ENCODE measurements at regions not wholly inside any gene's neighbourhood (a gene's known extent, or its start where the extent isn't known, plus 50 kb on each side); places are given as distances from the start of the nearest gene placed in this dataset.

DNA sequence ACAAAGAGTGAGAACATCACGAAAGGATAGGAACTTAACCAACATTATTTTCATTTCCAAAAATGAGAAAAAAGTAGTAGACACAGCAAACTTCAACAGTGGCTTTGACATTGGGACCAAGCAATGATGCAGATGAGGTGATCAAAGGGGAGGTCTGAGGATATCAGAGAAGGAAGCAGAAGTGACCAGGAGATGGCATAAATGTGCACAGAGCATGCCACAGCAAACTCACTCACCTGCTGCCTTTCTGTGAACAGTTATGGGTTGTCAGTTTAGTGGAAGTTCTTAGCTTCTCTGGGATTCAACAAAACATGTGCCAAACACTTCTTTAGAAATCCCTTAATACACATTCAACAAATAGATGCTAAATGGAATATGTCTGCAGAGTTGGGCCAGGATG is 290.1 kb downstream of the PLPP3 start:
- Histone ChIP-seq H3K36me3 (no peaks in the 10 kb centered on the region), H3K4me3 (no peak overlapping the region), H3K27me3 (no peaks in the 10 kb centered on the region), H3K4me1 (peaks cover 7% of the 10 kb centered on the region), H3K9me3 (no peaks in the 10 kb centered on the region), H3K27ac (no peak overlapping the region)
- 95% methylated on average over 1 of the region's 1 CpG for WGBS
- no peak for DNase-seq (ENCODE audit: low spot score in 2 of 2)
- TF ChIP-seq, protein P1, sequence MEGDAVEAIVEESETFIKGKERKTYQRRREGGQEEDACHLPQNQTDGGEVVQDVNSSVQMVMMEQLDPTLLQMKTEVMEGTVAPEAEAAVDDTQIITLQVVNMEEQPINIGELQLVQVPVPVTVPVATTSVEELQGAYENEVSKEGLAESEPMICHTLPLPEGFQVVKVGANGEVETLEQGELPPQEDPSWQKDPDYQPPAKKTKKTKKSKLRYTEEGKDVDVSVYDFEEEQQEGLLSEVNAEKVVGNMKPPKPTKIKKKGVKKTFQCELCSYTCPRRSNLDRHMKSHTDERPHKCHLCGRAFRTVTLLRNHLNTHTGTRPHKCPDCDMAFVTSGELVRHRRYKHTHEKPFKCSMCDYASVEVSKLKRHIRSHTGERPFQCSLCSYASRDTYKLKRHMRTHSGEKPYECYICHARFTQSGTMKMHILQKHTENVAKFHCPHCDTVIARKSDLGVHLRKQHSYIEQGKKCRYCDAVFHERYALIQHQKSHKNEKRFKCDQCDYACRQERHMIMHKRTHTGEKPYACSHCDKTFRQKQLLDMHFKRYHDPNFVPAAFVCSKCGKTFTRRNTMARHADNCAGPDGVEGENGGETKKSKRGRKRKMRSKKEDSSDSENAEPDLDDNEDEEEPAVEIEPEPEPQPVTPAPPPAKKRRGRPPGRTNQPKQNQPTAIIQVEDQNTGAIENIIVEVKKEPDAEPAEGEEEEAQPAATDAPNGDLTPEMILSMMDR (IDR thresholded peaks at IDR 0.05) = no peak
- TF ChIP-seq POLR2A (IDR thresholded peaks at IDR 0.05) = no peak
- TF ChIP-seq POLR2AphosphoS5 (IDR thresholded peaks at IDR 0.05) = no peak

DNA sequence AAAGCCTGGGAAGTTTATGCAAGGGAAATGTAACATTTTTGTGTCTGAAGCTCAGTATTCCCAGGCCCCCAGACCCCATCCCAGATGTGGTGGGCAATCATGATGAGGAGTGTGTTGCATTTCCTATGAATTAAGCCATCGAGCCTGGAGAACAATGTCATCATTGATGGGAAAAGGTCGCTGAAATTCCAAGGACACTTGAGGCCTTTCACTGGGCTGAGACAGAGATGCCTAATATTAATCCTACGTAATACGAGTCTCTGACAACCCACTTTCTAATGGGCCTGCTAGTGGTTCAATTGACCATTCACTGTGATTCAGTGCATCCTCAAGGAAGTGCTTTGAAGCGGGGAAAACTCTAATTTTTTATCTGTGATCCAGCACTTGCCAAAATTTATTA is 291.6 kb downstream of the PLPP3 start:
- no peaks in the 10 kb centered on the region for H3K27me3 ChIP-seq
- 92% methylated on average over 5 of the region's 5 CpGs for WGBS
- H3K4me1 ChIP-seq = peaks cover 7% of the 10 kb centered on the region
- no peaks in the 10 kb centered on the region for H3K36me3 ChIP-seq
- DNase-seq (ENCODE audit: low spot score in 2 of 2) = no peak
- TF ChIP-seq, protein P1 (IDR thresholded peaks at IDR 0.05) = no peak
- TF ChIP-seq POLR2AphosphoS5 (IDR thresholded peaks at IDR 0.05) = no peak
- TF ChIP-seq EP300 (IDR thresholded peaks at IDR 0.05) = no peak
- no peak for TF ChIP-seq POLR2A (IDR thresholded peaks at IDR 0.05)
- no peak overlapping the region for H3K27ac ChIP-seq
- no peaks in the 10 kb centered on the region for H3K9me3 ChIP-seq
- H3K4me3 ChIP-seq = no peak overlapping the region

DNA sequence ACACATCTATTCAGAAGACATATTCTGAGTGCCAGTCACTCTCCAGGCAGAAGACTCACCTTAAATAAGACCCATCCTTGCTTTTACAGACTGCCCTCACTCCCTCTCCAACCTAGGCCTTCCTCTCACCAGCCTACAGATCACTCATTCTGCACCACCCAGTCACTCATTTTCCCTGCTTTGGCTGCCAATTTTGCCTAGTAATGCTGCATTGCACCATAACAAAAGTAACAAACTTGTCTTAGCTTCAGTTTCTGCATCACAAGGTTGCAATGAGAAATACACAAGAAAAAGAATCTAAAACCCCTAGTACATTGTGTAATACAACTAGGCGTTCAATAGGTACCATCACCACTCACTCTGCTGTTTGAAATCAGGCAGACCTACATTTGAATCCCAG is 292.4 kb downstream of the PLPP3 start:
- Histone ChIP-seq H3K36me3 (no peaks in the 10 kb centered on the region), H3K27me3 (no peaks in the 10 kb centered on the region), H3K4me1 (peaks cover 5% of the 10 kb centered on the region), H3K27ac (no peak overlapping the region), H3K9me3 (no peaks in the 10 kb centered on the region), H3K4me3 (no peak overlapping the region)
- TF ChIP-seq, protein P1 (IDR thresholded peaks at IDR 0.05) = no peak
- TF ChIP-seq POLR2A (IDR thresholded peaks at IDR 0.05) (no peak), POLR2AphosphoS5 (IDR thresholded peaks at IDR 0.05) (no peak), EP300 (IDR thresholded peaks at IDR 0.05) (no peak)
- 100% methylated on average over 1 of the region's 1 CpG for WGBS
- DNase-seq (ENCODE audit: low spot score in 2 of 2) = no peak

DNA sequence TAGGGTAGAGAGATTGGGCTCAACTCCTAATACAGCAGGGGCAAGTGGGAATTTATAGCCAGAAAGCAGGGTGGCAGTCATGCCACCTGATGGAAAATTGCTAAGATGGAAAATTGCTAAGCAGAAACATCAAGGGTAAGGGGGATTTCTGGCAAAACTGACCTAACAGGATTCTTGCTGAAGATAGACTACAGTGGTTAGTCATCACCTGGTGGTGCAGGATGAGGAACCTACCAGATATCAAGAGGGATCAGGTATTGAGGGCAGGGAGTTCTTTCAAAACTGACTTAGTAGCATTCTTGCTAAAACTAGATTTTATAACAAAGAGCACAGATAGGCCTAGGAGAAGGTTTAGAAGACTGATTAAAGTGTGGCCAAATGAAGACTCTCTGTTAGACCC is 292.9 kb downstream of the PLPP3 start:
- TF ChIP-seq, protein P1 (IDR thresholded peaks at IDR 0.05) = no peak
- no peak for TF ChIP-seq POLR2A (IDR thresholded peaks at IDR 0.05)
- TF ChIP-seq POLR2AphosphoS5 (IDR thresholded peaks at IDR 0.05) = no peak
- no peak for TF ChIP-seq EP300 (IDR thresholded peaks at IDR 0.05)
- H3K4me1 ChIP-seq = peaks cover under 1% of the 10 kb centered on the region
- no peaks in the 10 kb centered on the region for H3K9me3 ChIP-seq
- no peaks in the 10 kb centered on the region for H3K27me3 ChIP-seq
- H3K27ac ChIP-seq = no peak overlapping the region
- DNase-seq (ENCODE audit: low spot score in 2 of 2) = no peak
- no peak overlapping the region for H3K4me3 ChIP-seq
- H3K36me3 ChIP-seq = no peaks in the 10 kb centered on the region

DNA sequence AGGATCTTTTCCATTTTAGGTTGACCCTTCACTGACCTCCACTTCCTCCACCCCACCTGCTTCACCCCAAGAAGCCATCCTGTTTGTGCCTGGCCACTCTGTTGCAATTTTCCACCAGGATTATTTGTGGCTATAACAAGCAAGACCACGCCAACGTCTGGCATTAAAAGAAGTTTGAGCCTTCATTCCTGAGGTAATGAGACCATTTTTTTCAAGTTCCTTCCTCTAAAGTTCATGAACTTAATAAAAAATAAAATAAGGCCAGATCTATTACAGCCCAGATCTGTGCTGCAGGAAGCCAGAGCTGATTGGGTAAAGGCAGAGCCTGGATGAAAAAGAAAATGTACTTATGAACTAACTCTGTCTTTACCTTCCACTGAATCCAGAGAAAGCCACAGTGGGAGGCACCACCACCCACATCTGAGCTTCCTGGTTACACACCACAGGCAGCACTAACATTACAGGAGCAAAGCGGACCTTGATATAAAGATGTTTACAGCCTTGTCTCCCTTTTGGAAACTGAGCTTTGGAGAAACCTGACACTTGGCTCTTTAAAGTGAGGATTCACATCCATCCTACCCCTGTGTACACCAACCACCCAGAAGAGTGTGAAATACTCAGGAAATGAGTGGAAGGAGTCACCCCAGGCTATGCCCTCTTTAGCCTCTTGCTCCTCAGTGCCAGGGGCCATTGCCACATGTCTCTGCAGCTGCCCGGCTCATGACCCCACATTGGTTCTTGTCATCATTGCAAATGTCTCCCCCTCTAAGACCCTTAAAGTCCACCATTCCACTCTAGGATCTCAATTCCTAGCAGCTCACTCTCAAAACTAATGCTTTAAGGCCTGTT is 293.6 kb downstream of the PLPP3 start:
- TF ChIP-seq EP300 (IDR thresholded peaks at IDR 0.05) (no peak), POLR2AphosphoS5 (IDR thresholded peaks at IDR 0.05) (no peak), POLR2A (IDR thresholded peaks at IDR 0.05) (no peak)
- TF ChIP-seq, protein P1 (IDR thresholded peaks at IDR 0.05) = no peak
- no peak overlapping the region for H3K27ac ChIP-seq
- 76% methylated on average over 4 of the region's 4 CpGs for WGBS

More for the DNA sequence above, 293.6 kb downstream of the PLPP3 start:
- Histone ChIP-seq H3K9me3 (no peaks in the 10 kb centered on the region), H3K27me3 (no peaks in the 10 kb centered on the region), H3K4me1 (no peaks in the 10 kb centered on the region), H3K36me3 (no peaks in the 10 kb centered on the region), H3K4me3 (no peak overlapping the region)
- DNase-seq (ENCODE audit: low spot score in 2 of 2) = no peak

Data from suprapubic skin (tissue), 4 donors.